Glutamatergic neuron (in vitro differentiated cells): ENCODE measurements at regions not wholly inside any gene's neighbourhood (a gene's known extent, or its start where the extent isn't known, plus 50 kb on each side); places are given as distances from the start of the nearest gene placed in this dataset.

Source experiments
- DNase-seq: peaks from one replicate; pipeline ENCODE4 v3.0.0; 2022
- H3K27ac Mint-ChIP-seq: one replicate; pipeline ENCODE4 v1.8.0; 2020; ENCODE audit warnings: mild to moderate bottlenecking, mixed read lengths, inconsistent platforms; ENCODE audit not compliant: unreplicated experiment
- H3K27me3 Mint-ChIP-seq: one replicate; pipeline ENCODE4 v1.8.0; 2020; ENCODE audit warnings: mild to moderate bottlenecking, moderate library complexity, mixed read lengths, inconsistent platforms; ENCODE audit not compliant: unreplicated experiment
- H3K36me3 Mint-ChIP-seq: one replicate; pipeline ENCODE4 v1.8.0; 2020; ENCODE audit warnings: mild to moderate bottlenecking, mixed read lengths, inconsistent platforms; ENCODE audit not compliant: unreplicated experiment
- H3K4me1 Mint-ChIP-seq: one replicate; pipeline ENCODE4 v1.8.0; 2020; ENCODE audit warnings: mild to moderate bottlenecking, low read depth, mixed read lengths, inconsistent platforms; ENCODE audit not compliant: unreplicated experiment
- H3K4me3 Mint-ChIP-seq: one replicate; pipeline ENCODE4 v1.8.0; 2020; ENCODE audit warnings: mild to moderate bottlenecking, mixed read lengths, inconsistent platforms; ENCODE audit not compliant: unreplicated experiment
- H3K9me3 Mint-ChIP-seq: one replicate; pipeline ENCODE4 v1.8.0; 2020; ENCODE audit warnings: mild to moderate bottlenecking, moderate library complexity, mixed read lengths, inconsistent platforms; ENCODE audit not compliant: unreplicated experiment
- CTCF ChIP-seq: fragments of 200-600 bp; sonication (generic); IDR thresholded peaks from one replicate; pipeline ENCODE4 v1.5.0; 2021; ENCODE audit not compliant: partially characterized antibody, unreplicated experiment

- Mint-ChIP-seq H3K9me3 (no peaks in the 10 kb centered on the region), H3K4me3 (no peak overlapping the region), H3K4me1 (no peaks in the 10 kb centered on the region), H3K36me3 (no peaks in the 10 kb centered on the region), H3K27ac (no peak overlapping the region), H3K27me3 (no peaks in the 10 kb centered on the region)
- TF ChIP-seq CTCF = no peak
- DNase-seq = no peak
These were observed 380.5 kb upstream of the CFAP20DC start for GRCh38 chr3:59430341-59430740.

- DNase-seq = no peak
- no peak for TF ChIP-seq CTCF
- Mint-ChIP-seq H3K36me3 (no peaks in the 10 kb centered on the region), H3K4me3 (no peak overlapping the region), H3K27me3 (no peaks in the 10 kb centered on the region), H3K27ac (no peak overlapping the region), H3K4me1 (no peaks in the 10 kb centered on the region), H3K9me3 (no peaks in the 10 kb centered on the region)
These were observed 379.4 kb upstream of the CFAP20DC start for GRCh38 chr3:59429198-59429597.

GRCh38 chr3:59426821-59427565 lies 377.2 kb upstream of the CFAP20DC start:
- Mint-ChIP-seq H3K27ac (no peak overlapping the region), H3K4me1 (no peaks in the 10 kb centered on the region), H3K4me3 (no peak overlapping the region), H3K36me3 (no peaks in the 10 kb centered on the region), H3K9me3 (no peaks in the 10 kb centered on the region), H3K27me3 (no peaks in the 10 kb centered on the region)
- no peak for TF ChIP-seq CTCF
- no peak for DNase-seq

- H3K9me3 Mint-ChIP-seq = no peaks in the 10 kb centered on the region
- no peak overlapping the region for H3K27ac Mint-ChIP-seq
- DNase-seq = no peak
- H3K27me3 Mint-ChIP-seq = no peaks in the 10 kb centered on the region
- no peak overlapping the region for H3K4me3 Mint-ChIP-seq
- H3K36me3 Mint-ChIP-seq = no peaks in the 10 kb centered on the region
- no peaks in the 10 kb centered on the region for H3K4me1 Mint-ChIP-seq
- TF ChIP-seq CTCF = no peak
These were observed 376.1 kb upstream of the CFAP20DC start for GRCh38 chr3:59425942-59426341.

- TF ChIP-seq CTCF = no peak
- no peaks in the 10 kb centered on the region for H3K27me3 Mint-ChIP-seq
- no peaks in the 10 kb centered on the region for H3K4me1 Mint-ChIP-seq
- no peaks in the 10 kb centered on the region for H3K36me3 Mint-ChIP-seq
- no peak overlapping the region for H3K27ac Mint-ChIP-seq
- DNase-seq = no peak
- H3K9me3 Mint-ChIP-seq = no peaks in the 10 kb centered on the region
- H3K4me3 Mint-ChIP-seq = no peak overlapping the region
These were observed 375.5 kb upstream of the CFAP20DC start for GRCh38 chr3:59425371-59425770.
